HepG2 (cell line): ENCODE measurements at regions not wholly inside any gene's neighbourhood (a gene's known extent, or its start where the extent isn't known, plus 50 kb on each side); places are given as distances from the start of the nearest gene placed in this dataset.

Source experiments
- ATAC-seq: fragments of 200-7000 bp; cut with Tn5 transposase; 3 replicates; pipeline ENCODE4 v1.9.1; 2020; ENCODE audit warnings: mild to moderate bottlenecking, moderate library complexity
- BruUV-seq: library from RNA; stranded (reverse); fragments of 400-500 nt; replicated peaks from 2 replicates; lab custom pipeline; 2021; lab: Mats Ljungman, UMichigan
- CTCF ChIA-PET: fragments of 300-600 bp; formaldehyde crosslinking; extraction: SDS; loops from one replicate; lab custom pipeline; 2021; ENCODE audit warnings: low total read pairs, inconsistent platforms, low intra/inter-chr PET ratio; lab: Yijun Ruan, JAX
- POLR2A ChIA-PET: fragments of 350-600 bp; sonication (Branson Sonifier 250); formaldehyde crosslinking; loops from one replicate; lab custom pipeline; 2020; ENCODE audit warnings: antibody characterized with exemption, inconsistent platforms; lab: Yijun Ruan, JAX
- DNase-seq: peaks from one replicate; pipeline ENCODE4 v3.0.0-alpha.2; 2015; ENCODE audit warnings: low spot score
- FAIRE-seq: peaks from 3 replicates; lab custom pipeline; 2011; peaks lifted over from hg19 to GRCh38; lab: Jason Lieb, UNC
- H2AFZ ChIP-seq: one replicate; pipeline ENCODE4 v1.6.1; 2011; ENCODE audit warnings: low read length, inconsistent platforms
- H3K27ac ChIP-seq: fragments of 300-600 bp; 3 replicates; pipeline ENCODE4 v1.8.0; 2011; ENCODE audit warnings: mixed run types, mild to moderate bottlenecking, mixed read lengths, low read length, inconsistent platforms; ENCODE audit not compliant: insufficient read depth; ENCODE audit errors: extremely low read length
- H3K27me3 ChIP-seq, 2 experiments: fragments of 200-600 bp in 1 of 2; 2 replicates in 1 of 2; 3 replicates in 1 of 2; pipeline versions ENCODE4 v1.6.0 to v1.8.0; 2011; ENCODE audit warnings: low read length in 2 of 2, mild to moderate bottlenecking in 2 of 2, moderate library complexity in 2 of 2, inconsistent platforms in 1 of 2; ENCODE audit not compliant: insufficient read depth in 2 of 2, control insufficient read depth in 1 of 2
- H3K36me3 ChIP-seq, 2 experiments: fragments of 200-600 bp in 1 of 2; replicated peaks in 1 of 2; 2 replicates in 1 of 2; 3 replicates in 1 of 2; pipeline versions ENCODE4 v1.5.1 to v1.8.0; 2011; ENCODE audit warnings: low read length in 2 of 2, inconsistent platforms in 1 of 2; ENCODE audit not compliant: insufficient read depth in 2 of 2, control insufficient read depth in 1 of 2
- H3K4me1 ChIP-seq: 2 replicates; pipeline ENCODE4 v1.5.1; 2012; ENCODE audit warnings: low read length, inconsistent platforms; ENCODE audit not compliant: insufficient read depth
- H3K4me2 ChIP-seq: 2 replicates; pipeline ENCODE4 v1.6.0; 2011; ENCODE audit warnings: low read depth, low read length, inconsistent platforms
- H3K4me3 ChIP-seq, 3 experiments: fragments of 200-600 bp in 1 of 3; sonication (generic), shearing (Covaris generic) in 1 of 3; replicated peaks in 1 of 3; 2 replicates each; pipeline ENCODE4 v1.5.1; 2011 to 2016; ENCODE audit warnings: low read length in 3 of 3, inconsistent platforms in 2 of 3, low read depth in 2 of 3, mild to moderate bottlenecking in 2 of 3, control low read depth in 1 of 3, mixed read lengths in 1 of 3; ENCODE audit not compliant: insufficient read depth in 1 of 3
- H3K79me2 ChIP-seq: one replicate; pipeline ENCODE4 v1.6.1; 2011; ENCODE audit warnings: low read length, inconsistent platforms; ENCODE audit not compliant: insufficient read depth
- H3K9ac ChIP-seq: 2 replicates; pipeline ENCODE4 v1.6.0; 2011; ENCODE audit warnings: mild to moderate bottlenecking, low read depth, low read length, inconsistent platforms; ENCODE audit not compliant: insufficient read depth
- H3K9me3 ChIP-seq: 2 replicates; pipeline ENCODE4 v1.5.1; 2012; ENCODE audit warnings: mild to moderate bottlenecking, low read length
- H4K20me1 ChIP-seq: 2 replicates; pipeline ENCODE4 v1.6.0; 2011; ENCODE audit warnings: inconsistent platforms, mild to moderate bottlenecking, low read length, moderate library complexity; ENCODE audit not compliant: insufficient read depth
- ASH2L ChIP-seq: fragments of 300-600, 200-600 bp; sonication (generic); IDR thresholded peaks from 2 replicates; pipeline ENCODE4 v1.7.0; 2017; ENCODE audit warnings: low read depth, mild to moderate bottlenecking, moderate library complexity, mixed read lengths, low read length; ENCODE audit not compliant: insufficient read length
- FIP1L1 ChIP-seq: fragments of 200-400 bp; formaldehyde crosslinking; IDR thresholded peaks from 2 replicates; pipeline ENCODE4 v1.6.1; 2018; ENCODE audit warnings: low read depth, mild to moderate bottlenecking, low read length, moderate library complexity, borderline replicate concordance; ENCODE audit not compliant: insufficient read depth
- FOXC1 ChIP-seq: sonication (generic); formaldehyde crosslinking; IDR thresholded peaks from 2 replicates; pipeline ENCODE4 v1.8.0; 2022; ENCODE audit warnings: mild to moderate bottlenecking, missing genetic modification reagents, borderline replicate concordance
- GMEB2 ChIP-seq: IDR thresholded peaks from 2 replicates; pipeline ENCODE4 v1.6.1; 2016; ENCODE audit warnings: missing biosample characterization, missing genetic modification reagents, low read depth
- GPN1 ChIP-seq: sonication (generic); formaldehyde crosslinking; IDR thresholded peaks from 2 replicates; pipeline ENCODE4 v1.5.1; 2020; ENCODE audit warnings: missing genetic modification reagents, borderline replicate concordance
- KDM4B ChIP-seq: sonication (generic); formaldehyde crosslinking; IDR thresholded peaks from 2 replicates; pipeline ENCODE4 v1.4.0; 2020; ENCODE audit warnings: missing genetic modification reagents
- KLF11 ChIP-seq: IDR thresholded peaks from 2 replicates; pipeline ENCODE4 v1.6.1; 2016; ENCODE audit warnings: missing compliant biosample characterization
- SAFB2 ChIP-seq: sonication (generic); formaldehyde crosslinking; IDR thresholded peaks from 2 replicates; pipeline ENCODE4 v1.5.1; 2020; ENCODE audit warnings: missing genetic modification reagents, low read depth, mild to moderate bottlenecking, borderline replicate concordance
- SRSF9 ChIP-seq: fragments of 200-400 bp; formaldehyde crosslinking; IDR thresholded peaks from 2 replicates; pipeline ENCODE4 v1.6.1; 2018; ENCODE audit warnings: borderline replicate concordance, mild to moderate bottlenecking, low read depth, low read length; ENCODE audit not compliant: insufficient read depth, poor library complexity, severe bottlenecking
- TBX2 ChIP-seq: sonication (generic); formaldehyde crosslinking; IDR thresholded peaks from 2 replicates; pipeline ENCODE4 v1.5.0; 2020; ENCODE audit warnings: missing genetic modification reagents, mild to moderate bottlenecking, borderline replicate concordance
- ZNF510 ChIP-seq: sonication (generic); formaldehyde crosslinking; IDR thresholded peaks from 2 replicates; pipeline ENCODE4 v1.4.0; 2020; ENCODE audit warnings: low read depth, mild to moderate bottlenecking, missing genetic modification reagents
- ZNF616 ChIP-seq: sonication (generic); formaldehyde crosslinking; IDR thresholded peaks from 2 replicates; pipeline ENCODE4 v1.5.0; 2020; ENCODE audit warnings: low read depth, mild to moderate bottlenecking, missing genetic modification reagents
- WGBS: methylation state at CpG from one replicate; pipeline ENCODE4 v1.1.6; 2017; ENCODE audit warnings: low lambda C conversion rate; 5-methylcytosine and 5-hydroxymethylcytosine counted together
- in situ Hi-C: cut with HindIII; loops from 2 replicates; pipeline ENCODE4 v1.10.0; 2017; ENCODE audit warnings: low pct_unique_long_range_greater_than_20kb; ENCODE audit not compliant: extremely low pct_ligation_motif_present
- intact Hi-C: fragments of 100-400 bp; cut with micrococcal nuclease; formaldehyde crosslinking; loops from one replicate; pipeline ENCODE4 v1.10.0; 2022; ENCODE audit not compliant: unreplicated experiment
- TF ChIP-seq, protein P1 (sequence below): sonication (generic); formaldehyde crosslinking; IDR thresholded peaks from 2 replicates; pipeline ENCODE4 v1.4.0; 2020; ENCODE audit warnings: mild to moderate bottlenecking, missing genetic modification reagents, borderline replicate concordance
- TF ChIP-seq, protein P2 (sequence below): sonication (generic); formaldehyde crosslinking; IDR thresholded peaks from 2 replicates; pipeline ENCODE4 v1.5.1; 2020; ENCODE audit warnings: missing genetic modification reagents, mild to moderate bottlenecking, borderline replicate concordance
- TF ChIP-seq, protein P3 (sequence below): IDR thresholded peaks from 2 replicates; pipeline ENCODE4 v1.6.1; 2016; ENCODE audit warnings: missing compliant biosample characterization, missing genetic modification reagents, borderline replicate concordance

DNA sequence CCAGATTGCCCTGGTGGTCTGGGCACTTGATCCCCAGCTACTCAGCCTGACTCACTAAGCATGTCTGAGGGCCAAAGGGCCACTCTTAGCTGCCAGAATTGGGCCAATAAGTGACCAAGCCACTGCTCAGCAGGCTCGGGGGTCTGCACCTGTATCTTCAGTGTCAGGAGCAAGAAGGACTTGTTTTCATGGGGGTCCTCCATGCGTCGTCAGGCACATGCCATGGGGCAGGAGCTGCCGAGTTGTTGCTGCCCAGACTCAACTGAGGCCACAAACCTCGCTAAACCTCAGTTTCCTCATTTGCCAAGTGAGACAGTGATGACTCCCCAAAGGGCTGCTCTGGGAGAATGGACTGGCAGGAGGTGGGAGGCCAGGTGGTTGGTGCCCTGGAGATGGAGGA, 158.6 kb upstream of the GDF10 start:
- in situ Hi-C loops (no loop called here), intact Hi-C loops (no loop called here)
- ATAC-seq (no peak), FAIRE-seq (no peak), DNase-seq (no peak)
- BruUV-seq, result no TSS peak
- H3K9me3 ChIP-seq, result no peaks in the 10 kb centered on the region
- ChIA-PET POLR2A (no interaction called here), CTCF (no interaction called here)
- no peak overlapping the region for H2AFZ ChIP-seq
- H3K4me3 ChIP-seq, result no peak overlapping the region
- no peak overlapping the region for H3K27ac ChIP-seq
- TF ChIP-seq ZNF616 (no peak), KLF11 (CRISPR knock-in tag) (no peak), TBX2 (CRISPR knock-in tag) (no peak), SRSF9 (no peak), ASH2L (no peak), FOXC1 (CRISPR knock-in tag) (no peak), GMEB2 (CRISPR knock-in tag) (no peak), ZNF510 (CRISPR knock-in tag) (no peak), FIP1L1 (no peak), KDM4B (CRISPR knock-in tag) (no peak), GPN1 (no peak), SAFB2 (CRISPR knock-in tag) (no peak)
- TF ChIP-seq, protein P1, sequence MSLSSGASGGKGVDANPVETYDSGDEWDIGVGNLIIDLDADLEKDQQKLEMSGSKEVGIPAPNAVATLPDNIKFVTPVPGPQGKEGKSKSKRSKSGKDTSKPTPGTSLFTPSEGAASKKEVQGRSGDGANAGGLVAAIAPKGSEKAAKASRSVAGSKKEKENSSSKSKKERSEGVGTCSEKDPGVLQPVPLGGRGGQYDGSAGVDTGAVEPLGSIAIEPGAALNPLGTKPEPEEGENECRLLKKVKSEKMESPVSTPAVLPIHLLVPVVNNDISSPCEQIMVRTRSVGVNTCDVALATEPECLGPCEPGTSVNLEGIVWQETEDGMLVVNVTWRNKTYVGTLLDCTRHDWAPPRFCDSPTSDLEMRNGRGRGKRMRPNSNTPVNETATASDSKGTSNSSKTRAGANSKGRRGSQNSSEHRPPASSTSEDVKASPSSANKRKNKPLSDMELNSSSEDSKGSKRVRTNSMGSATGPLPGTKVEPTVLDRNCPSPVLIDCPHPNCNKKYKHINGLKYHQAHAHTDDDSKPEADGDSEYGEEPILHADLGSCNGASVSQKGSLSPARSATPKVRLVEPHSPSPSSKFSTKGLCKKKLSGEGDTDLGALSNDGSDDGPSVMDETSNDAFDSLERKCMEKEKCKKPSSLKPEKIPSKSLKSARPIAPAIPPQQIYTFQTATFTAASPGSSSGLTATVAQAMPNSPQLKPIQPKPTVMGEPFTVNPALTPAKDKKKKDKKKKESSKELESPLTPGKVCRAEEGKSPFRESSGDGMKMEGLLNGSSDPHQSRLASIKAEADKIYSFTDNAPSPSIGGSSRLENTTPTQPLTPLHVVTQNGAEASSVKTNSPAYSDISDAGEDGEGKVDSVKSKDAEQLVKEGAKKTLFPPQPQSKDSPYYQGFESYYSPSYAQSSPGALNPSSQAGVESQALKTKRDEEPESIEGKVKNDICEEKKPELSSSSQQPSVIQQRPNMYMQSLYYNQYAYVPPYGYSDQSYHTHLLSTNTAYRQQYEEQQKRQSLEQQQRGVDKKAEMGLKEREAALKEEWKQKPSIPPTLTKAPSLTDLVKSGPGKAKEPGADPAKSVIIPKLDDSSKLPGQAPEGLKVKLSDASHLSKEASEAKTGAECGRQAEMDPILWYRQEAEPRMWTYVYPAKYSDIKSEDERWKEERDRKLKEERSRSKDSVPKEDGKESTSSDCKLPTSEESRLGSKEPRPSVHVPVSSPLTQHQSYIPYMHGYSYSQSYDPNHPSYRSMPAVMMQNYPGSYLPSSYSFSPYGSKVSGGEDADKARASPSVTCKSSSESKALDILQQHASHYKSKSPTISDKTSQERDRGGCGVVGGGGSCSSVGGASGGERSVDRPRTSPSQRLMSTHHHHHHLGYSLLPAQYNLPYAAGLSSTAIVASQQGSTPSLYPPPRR, result no peak
- TF ChIP-seq, protein P2, sequence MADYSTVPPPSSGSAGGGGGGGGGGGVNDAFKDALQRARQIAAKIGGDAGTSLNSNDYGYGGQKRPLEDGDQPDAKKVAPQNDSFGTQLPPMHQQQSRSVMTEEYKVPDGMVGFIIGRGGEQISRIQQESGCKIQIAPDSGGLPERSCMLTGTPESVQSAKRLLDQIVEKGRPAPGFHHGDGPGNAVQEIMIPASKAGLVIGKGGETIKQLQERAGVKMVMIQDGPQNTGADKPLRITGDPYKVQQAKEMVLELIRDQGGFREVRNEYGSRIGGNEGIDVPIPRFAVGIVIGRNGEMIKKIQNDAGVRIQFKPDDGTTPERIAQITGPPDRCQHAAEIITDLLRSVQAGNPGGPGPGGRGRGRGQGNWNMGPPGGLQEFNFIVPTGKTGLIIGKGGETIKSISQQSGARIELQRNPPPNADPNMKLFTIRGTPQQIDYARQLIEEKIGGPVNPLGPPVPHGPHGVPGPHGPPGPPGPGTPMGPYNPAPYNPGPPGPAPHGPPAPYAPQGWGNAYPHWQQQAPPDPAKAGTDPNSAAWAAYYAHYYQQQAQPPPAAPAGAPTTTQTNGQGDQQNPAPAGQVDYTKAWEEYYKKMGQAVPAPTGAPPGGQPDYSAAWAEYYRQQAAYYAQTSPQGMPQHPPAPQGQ (CRISPR knock-in tag), result no peak
- TF ChIP-seq, protein P3, sequence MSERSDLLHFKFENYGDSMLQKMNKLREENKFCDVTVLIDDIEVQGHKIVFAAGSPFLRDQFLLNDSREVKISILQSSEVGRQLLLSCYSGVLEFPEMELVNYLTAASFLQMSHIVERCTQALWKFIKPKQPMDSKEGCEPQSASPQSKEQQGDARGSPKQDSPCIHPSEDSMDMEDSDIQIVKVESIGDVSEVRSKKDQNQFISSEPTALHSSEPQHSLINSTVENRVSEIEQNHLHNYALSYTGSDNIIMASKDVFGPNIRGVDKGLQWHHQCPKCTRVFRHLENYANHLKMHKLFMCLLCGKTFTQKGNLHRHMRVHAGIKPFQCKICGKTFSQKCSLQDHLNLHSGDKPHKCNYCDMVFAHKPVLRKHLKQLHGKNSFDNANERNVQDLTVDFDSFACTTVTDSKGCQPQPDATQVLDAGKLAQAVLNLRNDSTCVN (CRISPR knock-in tag), result no peak
- H3K9ac ChIP-seq, result no peak overlapping the region
- no peak overlapping the region for H3K4me2 ChIP-seq
- H3K4me1 ChIP-seq, result no peaks in the 10 kb centered on the region
- no peaks in the 10 kb centered on the region for H3K36me3 ChIP-seq
- 7% methylated on average over 5 of the region's 5 CpGs for whole genome bisulfite sequencing
- H3K79me2 ChIP-seq, result no peaks in the 10 kb centered on the region
- peaks cover 2 to 31% of the 10 kb centered on the region in 2 experiments; a peak in 3 of 5 replicates for H3K27me3 ChIP-seq
- H4K20me1 ChIP-seq, result no peaks in the 10 kb centered on the region
